ENCODE measurements at regions not wholly inside any gene's neighbourhood (a gene's known extent, or its start where the extent isn't known, plus 50 kb on each side); places are given as distances from the start of the nearest gene placed in this dataset.

DNA sequence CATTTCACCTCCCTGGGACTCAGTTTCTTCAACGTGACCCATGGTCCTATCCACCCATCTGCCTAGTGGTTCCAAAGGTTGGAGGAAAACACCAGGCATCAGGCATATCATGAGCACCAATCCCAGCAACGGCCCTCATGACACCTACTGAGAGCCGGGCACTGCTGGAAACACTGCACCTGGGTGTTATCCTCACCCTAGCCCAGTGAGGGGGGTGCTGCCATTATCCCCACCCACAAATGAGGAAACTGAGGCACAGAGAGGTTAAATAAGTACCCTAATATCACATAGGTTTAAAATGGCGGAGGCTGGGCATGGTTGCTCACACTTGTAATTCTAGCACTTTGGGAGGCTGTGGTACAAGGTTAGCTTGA, 206.9 kb downstream of the MATN1 start:
- TF ChIP-seq, protein P1, sequence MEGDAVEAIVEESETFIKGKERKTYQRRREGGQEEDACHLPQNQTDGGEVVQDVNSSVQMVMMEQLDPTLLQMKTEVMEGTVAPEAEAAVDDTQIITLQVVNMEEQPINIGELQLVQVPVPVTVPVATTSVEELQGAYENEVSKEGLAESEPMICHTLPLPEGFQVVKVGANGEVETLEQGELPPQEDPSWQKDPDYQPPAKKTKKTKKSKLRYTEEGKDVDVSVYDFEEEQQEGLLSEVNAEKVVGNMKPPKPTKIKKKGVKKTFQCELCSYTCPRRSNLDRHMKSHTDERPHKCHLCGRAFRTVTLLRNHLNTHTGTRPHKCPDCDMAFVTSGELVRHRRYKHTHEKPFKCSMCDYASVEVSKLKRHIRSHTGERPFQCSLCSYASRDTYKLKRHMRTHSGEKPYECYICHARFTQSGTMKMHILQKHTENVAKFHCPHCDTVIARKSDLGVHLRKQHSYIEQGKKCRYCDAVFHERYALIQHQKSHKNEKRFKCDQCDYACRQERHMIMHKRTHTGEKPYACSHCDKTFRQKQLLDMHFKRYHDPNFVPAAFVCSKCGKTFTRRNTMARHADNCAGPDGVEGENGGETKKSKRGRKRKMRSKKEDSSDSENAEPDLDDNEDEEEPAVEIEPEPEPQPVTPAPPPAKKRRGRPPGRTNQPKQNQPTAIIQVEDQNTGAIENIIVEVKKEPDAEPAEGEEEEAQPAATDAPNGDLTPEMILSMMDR (IDR thresholded peaks at IDR 0.05; ENCODE audit: insufficient read depth, low read depth, low read length), result no peak
- no peak for DNase-seq (ENCODE audit: low read depth)
- no peaks in the 10 kb centered on the region for H3K27me3 ChIP-seq (ENCODE audit: control insufficient read depth, insufficient read depth, low read length)
- no peaks in the 10 kb centered on the region for H3K36me3 ChIP-seq (ENCODE audit: control insufficient read depth, insufficient read depth, low read length)
- H3K4me3 ChIP-seq (ENCODE audit: low read depth, low read length), result no peak overlapping the region
- ChIA-PET POLR2A (no interaction called here), CTCF (no interaction called here)

DNA sequence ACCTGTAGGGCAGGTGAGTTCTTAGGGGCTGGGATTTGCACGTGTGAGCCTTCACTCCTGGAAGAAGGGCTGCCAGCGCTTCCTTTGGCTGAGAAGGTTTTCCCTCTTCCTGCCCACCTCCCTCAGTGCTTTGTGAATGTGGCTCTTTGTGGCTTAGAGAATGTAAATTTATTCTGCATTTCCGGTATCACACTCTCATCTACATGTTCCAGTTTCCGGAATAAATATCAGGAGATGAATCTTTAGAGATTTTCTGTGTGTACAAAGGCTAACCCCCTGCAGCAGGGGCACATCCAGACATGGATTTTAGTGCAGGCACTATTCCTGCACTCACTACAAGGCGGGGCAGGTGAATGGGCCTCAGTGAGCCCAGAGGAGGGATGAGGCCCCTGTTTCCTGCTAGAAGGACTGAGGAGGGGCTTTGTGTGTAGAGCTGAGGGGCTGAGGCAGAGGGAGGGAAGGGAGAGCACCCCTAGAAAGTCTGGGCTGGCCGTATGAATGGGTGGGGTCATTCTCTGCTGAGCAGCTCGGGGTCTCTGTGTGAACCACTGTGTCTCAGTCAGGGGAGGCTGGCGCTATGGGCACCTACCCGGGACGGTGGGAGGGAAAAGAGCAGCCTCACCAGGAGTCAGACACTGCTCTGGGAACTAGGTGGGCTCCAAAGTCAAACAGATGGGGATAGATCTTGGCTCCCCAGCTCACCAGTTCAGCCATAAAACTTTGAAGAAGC, 207.5 kb downstream of the MATN1 start:
- Histone ChIP-seq H3K36me3 (ENCODE audit: control insufficient read depth, insufficient read depth, low read length) (no peaks in the 10 kb centered on the region), H3K27me3 (ENCODE audit: control insufficient read depth, insufficient read depth, low read length) (no peaks in the 10 kb centered on the region), H3K4me3 (ENCODE audit: low read depth, low read length) (no peak overlapping the region)
- TF ChIP-seq, protein P1 (IDR thresholded peaks at IDR 0.05; ENCODE audit: insufficient read depth, low read depth, low read length), result no peak
- no peak for DNase-seq (ENCODE audit: low read depth)
- ChIA-PET CTCF (no interaction called here), POLR2A (no interaction called here)

DNA sequence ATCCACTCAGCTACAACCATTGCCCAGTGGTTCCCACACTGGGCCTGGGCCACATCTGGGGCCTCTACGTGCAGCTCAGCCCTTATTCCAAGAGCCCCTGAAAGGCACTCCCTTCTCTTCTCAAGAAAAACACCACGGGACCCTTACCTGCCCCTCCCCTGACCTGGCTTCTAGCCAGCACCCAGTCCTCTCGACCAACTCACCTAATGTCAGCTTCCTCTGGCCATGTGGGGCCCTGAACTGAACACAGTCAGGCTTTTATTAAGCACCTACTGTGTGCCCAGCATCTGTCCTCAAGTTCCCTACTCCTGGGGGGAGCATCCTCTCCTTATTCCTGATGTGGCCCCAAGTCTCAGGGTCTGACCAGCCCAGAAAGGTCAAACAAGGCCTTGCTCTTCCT, 208.4 kb downstream of the MATN1 start:
- TF ChIP-seq, protein P1 (IDR thresholded peaks at IDR 0.05; ENCODE audit: insufficient read depth, low read depth, low read length), result no peak
- H3K36me3 ChIP-seq (ENCODE audit: control insufficient read depth, insufficient read depth, low read length), result no peaks in the 10 kb centered on the region
- POLR2A ChIA-PET, result no interaction called here

DNA sequence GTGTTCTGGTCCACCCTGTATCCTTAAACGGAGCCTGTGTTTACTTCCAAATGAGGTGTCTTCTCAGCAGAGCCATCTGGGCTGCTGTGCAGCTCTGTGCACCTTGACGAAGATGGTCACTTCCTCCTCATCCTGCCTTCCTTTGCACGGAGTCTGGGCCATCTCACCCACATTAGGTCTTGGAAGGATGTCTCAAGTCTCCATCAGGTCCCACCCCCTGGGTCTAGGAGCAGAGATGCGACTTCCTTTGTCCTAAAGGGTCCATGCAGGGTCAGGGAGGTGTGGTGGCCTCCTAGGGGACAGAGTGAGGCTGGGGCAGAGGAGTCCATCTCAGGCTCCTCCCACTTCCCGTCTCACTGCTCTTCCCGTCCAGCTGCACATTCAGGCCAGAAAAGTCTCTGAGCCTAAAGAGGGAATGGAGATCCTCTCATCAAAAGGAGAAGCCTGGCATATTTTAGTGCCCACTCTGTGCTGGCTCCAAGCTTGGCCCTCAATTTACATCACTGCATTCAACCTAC, 209.2 kb downstream of the MATN1 start:
- Histone ChIP-seq H3K36me3 (ENCODE audit: control insufficient read depth, insufficient read depth, low read length) (no peaks in the 10 kb centered on the region), H3K27me3 (ENCODE audit: control insufficient read depth, insufficient read depth, low read length) (no peaks in the 10 kb centered on the region), H3K4me3 (ENCODE audit: low read depth, low read length) (no peak overlapping the region)
- ChIA-PET POLR2A (no interaction called here), CTCF (interaction anchor here (1.4 kb wide), 1 partner anchor 10 kb away, joined by 3 read pairs; no protein-coding TSS in a partner anchor)
- DNase-seq (ENCODE audit: low read depth), result no peak
- TF ChIP-seq, protein P1 (IDR thresholded peaks at IDR 0.05; ENCODE audit: insufficient read depth, low read depth, low read length), result no peak

More for the DNA sequence above, 208.4 kb downstream of the MATN1 start:
- no peak overlapping the region for H3K4me3 ChIP-seq (ENCODE audit: low read depth, low read length)
- CTCF ChIA-PET, result interaction anchor here (1.4 kb wide), 1 partner anchor 11 kb away, joined by 3 read pairs; no protein-coding TSS in a partner anchor
- H3K27me3 ChIP-seq (ENCODE audit: control insufficient read depth, insufficient read depth, low read length), result no peaks in the 10 kb centered on the region
- no peak for DNase-seq (ENCODE audit: low read depth)

DNA sequence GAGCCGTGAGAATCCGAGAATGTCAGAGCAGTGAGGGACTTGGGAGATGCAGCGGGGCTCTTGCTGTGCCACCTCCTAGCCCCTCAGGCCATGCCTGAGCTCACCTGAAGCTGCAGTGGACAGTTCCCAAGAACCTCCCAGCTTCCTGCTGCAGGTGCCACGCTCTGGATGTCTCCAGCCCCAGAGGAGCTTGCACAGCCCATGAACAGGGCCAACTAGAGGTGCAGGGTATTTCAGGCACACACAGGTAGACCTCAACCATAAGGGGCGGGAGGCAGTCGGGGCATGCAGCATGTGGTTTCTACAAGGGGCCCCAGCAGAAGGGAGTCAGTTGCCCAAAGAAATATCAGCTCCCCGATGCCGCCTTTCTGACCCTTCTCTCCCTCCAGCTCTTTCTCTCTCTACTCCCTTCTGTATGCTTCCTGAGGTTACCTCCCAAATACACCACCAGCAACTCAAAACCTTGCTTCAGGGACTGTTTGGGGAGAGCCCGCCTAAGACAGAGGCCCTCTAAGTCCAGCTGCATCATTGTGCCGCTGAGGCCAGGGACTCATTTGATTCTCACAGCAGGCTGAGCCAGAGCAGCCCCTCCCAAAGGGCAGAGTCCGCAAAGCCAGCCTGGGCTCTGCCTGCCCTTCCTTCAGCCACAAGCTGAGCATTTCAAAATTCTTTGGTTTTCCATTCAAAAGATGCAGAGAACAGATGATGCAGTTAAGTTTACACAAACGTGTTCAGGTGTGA, 209.8 kb downstream of the MATN1 start:
- no peaks in the 10 kb centered on the region for H3K36me3 ChIP-seq (ENCODE audit: control insufficient read depth, insufficient read depth, low read length)
- no peak overlapping the region for H3K4me3 ChIP-seq (ENCODE audit: low read depth, low read length)
- ChIA-PET POLR2A (no interaction called here), CTCF (interaction anchor here (1.4 kb wide), 1 partner anchor 9 kb away, joined by 3 read pairs; no protein-coding TSS in a partner anchor)
- DNase-seq (ENCODE audit: low read depth), result no peak
- H3K27me3 ChIP-seq (ENCODE audit: control insufficient read depth, insufficient read depth, low read length), result no peaks in the 10 kb centered on the region
- TF ChIP-seq, protein P1 (IDR thresholded peaks at IDR 0.05; ENCODE audit: insufficient read depth, low read depth, low read length), result no peak

Measured in BJ (cell line).